Natural killer cell (primary cell): ENCODE measurements at regions not wholly inside any gene's neighbourhood (a gene's known extent, or its start where the extent isn't known, plus 50 kb on each side); places are given as distances from the start of the nearest gene placed in this dataset.
A peak's percentile ranks its signal among the peaks of the same experiment; 100 is the strongest.
"Not testable (repeated sequence)": the region's sequence is repeated elsewhere in the genome, so short reads cannot be mapped to it uniquely, and the experiment has no call there.

Experiments
- ATAC-seq, 3 donors: fragments of 150-1000 bp in 2 of 3; fragments of 200-7000 bp in 1 of 3; cut with Tn5 transposase; 1 replicate in 1 of 3; 2 replicates in 2 of 3; pipeline ENCODE4 v1.10.0; 2021; ENCODE audit warnings: mild to moderate bottlenecking in 2 of 3, moderate library complexity in 2 of 3
- DNase-seq, 2 donors: peaks; one replicate each; pipeline versions ENCODE4 v3.0.0 to v3.0.0-alpha.2; 2013 to 2021; ENCODE audit warnings: mixed read lengths in 1 of 2
- H3K27ac ChIP-seq: one replicate; pipeline ENCODE4 v1.5.1; 2013; ENCODE audit warnings: mild to moderate bottlenecking, low read length
- H3K27me3 ChIP-seq: one replicate; pipeline ENCODE4 v1.6.1; 2013; ENCODE audit warnings: low read length; ENCODE audit not compliant: control insufficient read depth, insufficient read depth
- H3K36me3 ChIP-seq: one replicate; pipeline ENCODE4 v1.6.1; 2013; ENCODE audit warnings: low read length; ENCODE audit not compliant: control insufficient read depth, insufficient read depth
- H3K4me1 ChIP-seq: one replicate; pipeline ENCODE4 v1.6.1; 2013; ENCODE audit warnings: low read length; ENCODE audit not compliant: control insufficient read depth, insufficient read depth
- H3K4me3 ChIP-seq: one replicate; pipeline ENCODE4 v1.5.1; 2013; ENCODE audit warnings: low read length
- H3K9me3 ChIP-seq: one replicate; pipeline ENCODE4 v1.6.1; 2013; ENCODE audit warnings: low read length; ENCODE audit not compliant: control insufficient read depth, insufficient read depth
- H3K27ac Mint-ChIP-seq, 2 donors: one replicate each; pipeline ENCODE4 v1.8.0; 2022; ENCODE audit warnings: mild to moderate bottlenecking in 2 of 2, mixed read lengths in 2 of 2, moderate library complexity in 1 of 2
- H3K27me3 Mint-ChIP-seq, 2 donors: one replicate each; pipeline ENCODE4 v1.8.0; 2022; ENCODE audit warnings: low read depth in 2 of 2, mixed read lengths in 2 of 2
- H3K36me3 Mint-ChIP-seq: one replicate; pipeline ENCODE4 v1.8.0; 2022; ENCODE audit warnings: mixed read lengths
- H3K4me1 Mint-ChIP-seq, 2 donors: one replicate each; pipeline ENCODE4 v1.8.0; 2022; ENCODE audit warnings: mixed read lengths in 2 of 2
- H3K4me3 Mint-ChIP-seq: one replicate; pipeline ENCODE4 v1.8.0; 2022; ENCODE audit warnings: mild to moderate bottlenecking, moderate library complexity, mixed read lengths
- H3K9me3 Mint-ChIP-seq, 2 donors: one replicate each; pipeline ENCODE4 v1.8.0; 2022; ENCODE audit warnings: mixed read lengths in 2 of 2
- WGBS: methylation state at CpG from one replicate; pipeline ENCODE4 v1.1.7; 2013; ENCODE audit warnings: missing lambda C conversion rate; ENCODE audit not compliant: insufficient coverage; 5-methylcytosine and 5-hydroxymethylcytosine counted together
- intact Hi-C: fragments of 100-400 bp; cut with micrococcal nuclease; formaldehyde crosslinking; loops from one replicate; pipeline ENCODE4 v1.14.2; 2022

GRCh38 chr21:5113092-5113491, 5408.3 kb upstream of the TPTE start:
- intact Hi-C loops, H3K4me1 Mint-ChIP-seq, DNase-seq, H3K36me3 Mint-ChIP-seq, H3K27ac Mint-ChIP-seq, H3K9me3 Mint-ChIP-seq, ATAC-seq, H3K4me3 ChIP-seq, H3K36me3 ChIP-seq, H3K4me3 Mint-ChIP-seq, H3K27me3 Mint-ChIP-seq, H3K27ac ChIP-seq, H3K27me3 ChIP-seq, H3K9me3 ChIP-seq: not testable (repeated sequence)
- peaks cover 26% of the 10 kb centered on the region for H3K4me1 ChIP-seq
- WGBS = no CpG with 5 or more reads among the region's 10 CpGs

GRCh38 chr21:5114468-5114867, 5406.9 kb upstream of the TPTE start:
- H3K9me3 ChIP-seq, H3K9me3 Mint-ChIP-seq, H3K4me3 ChIP-seq, ATAC-seq, H3K36me3 ChIP-seq, intact Hi-C loops, H3K4me1 Mint-ChIP-seq, H3K27me3 Mint-ChIP-seq, H3K27me3 ChIP-seq, H3K27ac ChIP-seq, H3K36me3 Mint-ChIP-seq, H3K4me3 Mint-ChIP-seq, H3K27ac Mint-ChIP-seq, DNase-seq: not testable (repeated sequence)
- H3K4me1 ChIP-seq = peaks cover 35% of the 10 kb centered on the region
- WGBS = no CpG with 5 or more reads among the region's 8 CpGs

- H3K4me3 Mint-ChIP-seq, DNase-seq, H3K4me1 Mint-ChIP-seq, H3K36me3 ChIP-seq, H3K4me3 ChIP-seq, H3K36me3 Mint-ChIP-seq, intact Hi-C loops, H3K27me3 Mint-ChIP-seq, H3K9me3 ChIP-seq, H3K9me3 Mint-ChIP-seq, H3K27ac ChIP-seq, H3K27me3 ChIP-seq, ATAC-seq, H3K27ac Mint-ChIP-seq: not testable (repeated sequence)
- H3K4me1 ChIP-seq = peaks cover 35% of the 10 kb centered on the region
- WGBS = 82% methylated on average over 4 of the region's 24 CpGs
Observed at GRCh38 chr21:5114893-5115645, 5406.3 kb upstream of the TPTE start.

- H3K9me3 ChIP-seq, DNase-seq, H3K4me3 Mint-ChIP-seq, H3K27me3 ChIP-seq, H3K27me3 Mint-ChIP-seq, H3K9me3 Mint-ChIP-seq, H3K4me1 Mint-ChIP-seq, H3K27ac Mint-ChIP-seq, H3K36me3 ChIP-seq, H3K36me3 Mint-ChIP-seq, H3K4me3 ChIP-seq, intact Hi-C loops: not testable (repeated sequence)
- ATAC-seq = peak in 1 of 3 donors; percentile 5
- WGBS = 31% methylated on average over 7 of the region's 24 CpGs
- peak overlapping the region; percentile 45 for H3K27ac ChIP-seq
- H3K4me1 ChIP-seq = peaks cover 35% of the 10 kb centered on the region
Observed at GRCh38 chr21:5115646-5116343, 5405.6 kb upstream of the TPTE start.

GRCh38 chr21:5116344-5117123, 5404.8 kb upstream of the TPTE start:
- no CpG with 5 or more reads among the region's 19 CpGs for WGBS

GRCh38 chr21:5117135-5117534, 5404.2 kb upstream of the TPTE start:
- H3K4me1 Mint-ChIP-seq, H3K9me3 Mint-ChIP-seq, ATAC-seq, H3K36me3 Mint-ChIP-seq, H3K4me3 ChIP-seq, H3K36me3 ChIP-seq, H3K9me3 ChIP-seq, H3K27me3 Mint-ChIP-seq, H3K27ac ChIP-seq, H3K4me3 Mint-ChIP-seq, DNase-seq, intact Hi-C loops, H3K27me3 ChIP-seq, H3K27ac Mint-ChIP-seq: not testable (repeated sequence)
- WGBS = no CpG with 5 or more reads among the region's 15 CpGs
- peaks cover 36% of the 10 kb centered on the region for H3K4me1 ChIP-seq

More at GRCh38 chr21:5116344-5117123, 5404.8 kb upstream of the TPTE start:
- H3K4me3 ChIP-seq, H3K4me3 Mint-ChIP-seq, H3K9me3 ChIP-seq, H3K36me3 ChIP-seq, H3K36me3 Mint-ChIP-seq, DNase-seq, H3K27me3 ChIP-seq, H3K4me1 Mint-ChIP-seq, H3K27me3 Mint-ChIP-seq, H3K9me3 Mint-ChIP-seq, H3K27ac Mint-ChIP-seq, intact Hi-C loops: not testable (repeated sequence)
- peaks cover 35% of the 10 kb centered on the region for H3K4me1 ChIP-seq
- peak overlapping the region; percentile 45 for H3K27ac ChIP-seq
- peak in 2 of 3 donors; percentile 10 to 15 for ATAC-seq

- H3K36me3 Mint-ChIP-seq, DNase-seq, H3K27me3 Mint-ChIP-seq, intact Hi-C loops, H3K4me3 ChIP-seq, H3K4me3 Mint-ChIP-seq, H3K9me3 ChIP-seq, H3K27ac Mint-ChIP-seq, H3K4me1 Mint-ChIP-seq, H3K27me3 ChIP-seq, H3K36me3 ChIP-seq, H3K9me3 Mint-ChIP-seq: not testable (repeated sequence)
- 0% methylated on average over 2 of the region's 17 CpGs for WGBS
- peaks cover 39% of the 10 kb centered on the region for H3K4me1 ChIP-seq
- H3K27ac ChIP-seq = peak overlapping the region; percentile 67
- peak in 2 of 3 donors; percentile 7 to 30 for ATAC-seq
Observed at GRCh38 chr21:5117666-5118295, 5403.6 kb upstream of the TPTE start.
